ENCODE measurements at regions not wholly inside any gene's neighbourhood (a gene's known extent, or its start where the extent isn't known, plus 50 kb on each side); places are given as distances from the start of the nearest gene placed in this dataset.

DNA sequence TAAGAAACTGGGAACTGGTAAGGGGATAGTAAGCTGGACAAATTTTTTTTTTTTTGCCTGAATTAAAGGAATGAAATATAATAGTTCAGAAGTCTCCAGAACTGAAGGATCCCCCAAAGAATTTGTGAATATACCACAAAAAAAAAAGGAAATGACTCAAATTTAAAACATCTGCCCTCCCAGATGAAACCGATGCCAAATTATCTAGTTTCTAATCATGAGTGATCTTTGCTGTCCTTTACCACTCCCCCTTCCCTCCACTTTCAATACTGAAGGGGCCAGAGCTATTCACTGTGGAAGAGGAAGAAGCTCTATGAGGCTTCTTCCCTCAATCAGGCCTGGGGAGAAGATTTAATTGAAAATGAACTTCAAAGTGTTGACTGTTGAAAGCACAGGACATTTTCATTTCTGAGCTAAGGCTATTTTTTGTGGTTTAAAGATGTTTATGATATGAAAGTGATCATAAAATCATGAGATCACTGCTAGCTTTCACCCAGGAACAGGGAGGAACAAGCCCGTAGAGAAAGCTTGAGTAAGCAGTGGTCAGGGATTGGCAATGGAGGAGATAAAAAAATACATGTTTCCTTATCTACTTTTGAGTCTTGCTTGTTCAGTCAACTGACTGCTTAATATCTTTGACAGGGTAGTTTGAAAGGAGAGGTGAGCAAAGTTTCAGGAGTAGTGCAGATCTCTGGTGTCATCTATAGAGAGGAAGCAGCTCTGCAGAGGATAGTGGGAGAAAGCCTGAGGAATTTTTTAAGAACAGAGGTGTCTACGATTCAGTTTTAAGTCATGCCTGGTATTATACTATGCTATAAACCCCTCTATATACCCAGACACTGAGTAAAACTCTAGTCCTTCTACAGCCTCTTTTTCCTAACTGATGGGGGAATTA is 409.5 kb upstream of the FIGN start:
- no peak for DNase-seq (ENCODE audit: low spot score)
- Histone ChIP-seq H3K4me1 (no peaks in the 10 kb centered on the region), H3K27me3 (no peaks in the 10 kb centered on the region), H3K4me3 (no peak overlapping the region), H3K36me3 (no peaks in the 10 kb centered on the region), H3K9me3 (no peaks in the 10 kb centered on the region), H3K27ac (no peak overlapping the region)
- TF ChIP-seq CTCF (IDR thresholded peaks at IDR 0.05), result no peak

DNA sequence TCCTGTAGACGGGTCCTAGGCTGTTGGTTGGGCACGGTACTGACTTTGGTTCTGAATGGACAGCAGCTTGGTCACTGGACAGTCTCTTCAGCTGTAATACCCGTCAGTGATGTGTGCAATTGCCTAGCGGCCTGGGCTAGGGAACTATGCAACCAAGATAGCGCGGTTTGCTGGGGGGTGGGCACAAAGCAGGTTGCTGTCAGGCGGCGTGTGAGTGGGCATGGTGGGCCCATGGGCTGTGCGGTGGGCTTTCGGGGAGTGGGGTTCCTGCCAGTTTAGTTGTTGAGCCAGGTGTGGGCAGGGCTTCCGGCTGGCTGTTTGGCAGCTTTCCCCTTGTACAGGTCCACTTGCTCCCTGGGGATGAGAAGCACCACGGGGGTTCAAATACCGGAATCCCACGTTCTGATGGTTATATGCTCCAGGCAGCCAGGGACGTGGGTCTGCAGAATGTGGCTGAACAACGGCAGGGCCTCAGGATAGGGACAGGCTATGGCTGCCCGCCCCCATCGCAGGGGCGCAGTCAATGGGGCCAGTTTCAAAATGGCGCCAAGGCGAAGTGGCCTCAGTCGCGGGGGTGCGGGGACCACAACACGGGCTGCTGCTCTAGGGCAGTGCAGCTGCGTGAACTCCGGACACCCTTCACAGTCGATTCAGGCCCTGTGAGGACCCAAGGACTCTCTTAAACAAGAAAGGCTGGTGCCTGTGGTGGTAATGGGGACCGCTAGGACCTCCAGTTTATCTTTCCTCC is 407.5 kb upstream of the FIGN start:
- no peaks in the 10 kb centered on the region for H3K4me1 ChIP-seq
- H3K9me3 ChIP-seq, result no peaks in the 10 kb centered on the region
- TF ChIP-seq CTCF (IDR thresholded peaks at IDR 0.05), result no peak
- no peaks in the 10 kb centered on the region for H3K27me3 ChIP-seq
- H3K4me3 ChIP-seq, result no peak overlapping the region
- H3K36me3 ChIP-seq, result no peaks in the 10 kb centered on the region
- no peak overlapping the region for H3K27ac ChIP-seq
- DNase-seq (ENCODE audit: low spot score), result no peak

GRCh38 chr2:164142755-164143154 is 406.9 kb upstream of the FIGN start:
- DNase-seq (ENCODE audit: low spot score), result no peak
- Histone ChIP-seq H3K9me3 (no peaks in the 10 kb centered on the region), H3K27me3 (no peaks in the 10 kb centered on the region), H3K36me3 (no peaks in the 10 kb centered on the region), H3K4me1 (no peaks in the 10 kb centered on the region), H3K27ac (no peak overlapping the region), H3K4me3 (no peak overlapping the region)
- TF ChIP-seq CTCF (IDR thresholded peaks at IDR 0.05), result no peak

GRCh38 chr2:164141271-164141670 is 405.5 kb upstream of the FIGN start:
- Histone ChIP-seq H3K36me3 (no peaks in the 10 kb centered on the region), H3K27me3 (no peaks in the 10 kb centered on the region)

DNA sequence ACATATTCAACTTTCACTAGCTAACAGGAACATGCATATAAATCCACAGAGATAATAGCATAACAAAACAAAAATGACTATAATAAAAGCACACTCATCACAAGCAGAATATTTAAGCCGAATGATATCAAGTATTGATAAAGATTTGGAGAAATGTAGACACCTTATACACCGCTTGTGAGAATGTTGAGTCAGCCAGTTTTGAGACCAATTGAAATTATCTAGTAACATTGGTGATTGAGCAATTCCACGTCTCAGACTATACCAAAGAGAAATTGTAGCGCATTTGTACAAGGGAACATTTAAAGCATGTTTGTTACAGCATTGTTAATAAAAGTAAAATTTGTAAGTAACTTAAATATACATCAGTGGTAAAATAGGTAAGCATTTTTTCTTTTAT is 402.9 kb upstream of the FIGN start:
- Histone ChIP-seq H3K4me3 (no peak overlapping the region), H3K27ac (no peak overlapping the region), H3K9me3 (no peaks in the 10 kb centered on the region), H3K27me3 (no peaks in the 10 kb centered on the region), H3K36me3 (no peaks in the 10 kb centered on the region), H3K4me1 (no peaks in the 10 kb centered on the region)
- no peak for TF ChIP-seq CTCF (IDR thresholded peaks at IDR 0.05)
- DNase-seq (ENCODE audit: low spot score), result no peak

More at GRCh38 chr2:164141271-164141670, 405.5 kb upstream of the FIGN start:
- no peaks in the 10 kb centered on the region for H3K4me1 ChIP-seq
- H3K9me3 ChIP-seq, result no peaks in the 10 kb centered on the region
- no peak overlapping the region for H3K4me3 ChIP-seq
- H3K27ac ChIP-seq, result no peak overlapping the region
- no peak for DNase-seq (ENCODE audit: low spot score)
- TF ChIP-seq CTCF (IDR thresholded peaks at IDR 0.05), result no peak
